ENCODE measurements at regions not wholly inside any gene's neighbourhood (a gene's known extent, or its start where the extent isn't known, plus 50 kb on each side); places are given as distances from the start of the nearest gene placed in this dataset.
A peak's percentile ranks its signal among the peaks of the same experiment; 100 is the strongest.

GRCh38 chr3:88209356-88209755, 59.6 kb downstream of the C3orf38 start:
- DNase-seq: no peak

- DNase-seq: no peak
Observed at GRCh38 chr3:88211096-88211890, 61.5 kb downstream of the C3orf38 start.

- peak; percentile 13 to 19 for DNase-seq
Observed at GRCh38 chr3:88219138-88219792, 69.5 kb downstream of the C3orf38 start.

- DNase-seq: no peak
Observed at GRCh38 chr3:88220126-88220525, 70.4 kb downstream of the C3orf38 start.

- DNase-seq: no peak
Observed at GRCh38 chr3:88221726-88222125, 72.0 kb downstream of the C3orf38 start.

- DNase-seq: no peak
Observed at GRCh38 chr3:88222343-88222742, 72.6 kb downstream of the C3orf38 start.

GRCh38 chr3:88225326-88226008, 75.7 kb downstream of the C3orf38 start:
- no peak for DNase-seq

GRCh38 chr3:88226910-88227309, 77.2 kb downstream of the C3orf38 start:
- no peak for DNase-seq

- DNase-seq: no peak
Observed at GRCh38 chr3:88230638-88231037, 80.9 kb downstream of the C3orf38 start.

- no peak for DNase-seq
Observed at GRCh38 chr3:88231207-88231606, 81.4 kb downstream of the C3orf38 start.

- no peak for DNase-seq
Observed at GRCh38 chr3:88231632-88232031, 81.9 kb downstream of the C3orf38 start.

- DNase-seq: no peak
Observed at GRCh38 chr3:88235102-88235501, 85.3 kb downstream of the C3orf38 start.

- DNase-seq: no peak
Observed at GRCh38 chr3:88239870-88240269, 90.1 kb downstream of the C3orf38 start.

- no peak for DNase-seq
Observed at GRCh38 chr3:88248658-88249057, 98.9 kb downstream of the C3orf38 start.

- DNase-seq: no peak
Observed at GRCh38 chr3:88259045-88259444, 109.3 kb downstream of the C3orf38 start.

GRCh38 chr3:88262527-88262926, 112.8 kb downstream of the C3orf38 start:
- no peak for DNase-seq

- DNase-seq: no peak
Observed at GRCh38 chr3:88263417-88264100, 113.8 kb downstream of the C3orf38 start.

GRCh38 chr3:88267441-88267840, 117.7 kb downstream of the C3orf38 start:
- no peak for DNase-seq

- no peak for DNase-seq
Observed at GRCh38 chr3:88267847-88268246, 118.1 kb downstream of the C3orf38 start.

- DNase-seq: no peak
Observed at GRCh38 chr3:88280326-88280725, 130.6 kb downstream of the C3orf38 start.

GRCh38 chr3:88282528-88283241, 132.9 kb downstream of the C3orf38 start:
- no peak for DNase-seq

- DNase-seq: no peak
Observed at GRCh38 chr3:88283242-88283592, 133.5 kb downstream of the C3orf38 start.

- DNase-seq: no peak
Observed at GRCh38 chr3:88291486-88291885, 141.7 kb downstream of the C3orf38 start.
